ENCODE measurements at regions not wholly inside any gene's neighbourhood (a gene's known extent, or its start where the extent isn't known, plus 50 kb on each side); places are given as distances from the start of the nearest gene placed in this dataset.

DNA sequence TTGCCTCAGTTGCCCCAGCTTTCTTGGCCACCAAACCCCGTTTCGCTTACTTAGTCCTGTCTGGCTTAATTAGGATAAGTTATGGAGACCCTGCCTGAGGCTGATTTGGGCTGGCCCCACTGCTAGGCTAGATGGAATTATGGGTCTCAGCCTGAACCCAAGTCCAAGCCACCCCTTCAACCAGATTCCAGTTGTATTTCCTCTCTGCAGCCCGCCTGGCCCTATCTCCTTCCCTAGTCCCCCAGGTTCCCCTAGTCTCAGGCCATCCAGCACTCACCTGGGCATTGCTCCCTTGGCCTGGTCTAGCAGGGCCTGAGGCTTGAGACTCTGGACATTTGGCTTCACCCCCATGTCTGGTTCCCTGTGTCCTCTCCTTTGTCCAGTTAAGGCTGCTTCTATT lies 111.7 kb upstream of the IPO9 start:
- Histone ChIP-seq H3K27ac (replicated peaks) (no peak overlapping the region), H3K27me3 (ENCODE audit: insufficient read depth, poor library complexity, severe bottlenecking) (peaks cover 6% of the 10 kb centered on the region), H3K4me3 (replicated peaks; ENCODE audit: insufficient read depth, low read length) (no peak overlapping the region)
- no peak for DNase-seq (ENCODE audit: low read depth in 1 of 2, low spot score in 1 of 2)
- TF ChIP-seq, protein P1, sequence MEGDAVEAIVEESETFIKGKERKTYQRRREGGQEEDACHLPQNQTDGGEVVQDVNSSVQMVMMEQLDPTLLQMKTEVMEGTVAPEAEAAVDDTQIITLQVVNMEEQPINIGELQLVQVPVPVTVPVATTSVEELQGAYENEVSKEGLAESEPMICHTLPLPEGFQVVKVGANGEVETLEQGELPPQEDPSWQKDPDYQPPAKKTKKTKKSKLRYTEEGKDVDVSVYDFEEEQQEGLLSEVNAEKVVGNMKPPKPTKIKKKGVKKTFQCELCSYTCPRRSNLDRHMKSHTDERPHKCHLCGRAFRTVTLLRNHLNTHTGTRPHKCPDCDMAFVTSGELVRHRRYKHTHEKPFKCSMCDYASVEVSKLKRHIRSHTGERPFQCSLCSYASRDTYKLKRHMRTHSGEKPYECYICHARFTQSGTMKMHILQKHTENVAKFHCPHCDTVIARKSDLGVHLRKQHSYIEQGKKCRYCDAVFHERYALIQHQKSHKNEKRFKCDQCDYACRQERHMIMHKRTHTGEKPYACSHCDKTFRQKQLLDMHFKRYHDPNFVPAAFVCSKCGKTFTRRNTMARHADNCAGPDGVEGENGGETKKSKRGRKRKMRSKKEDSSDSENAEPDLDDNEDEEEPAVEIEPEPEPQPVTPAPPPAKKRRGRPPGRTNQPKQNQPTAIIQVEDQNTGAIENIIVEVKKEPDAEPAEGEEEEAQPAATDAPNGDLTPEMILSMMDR (IDR thresholded peaks at IDR 0.05; ENCODE audit: insufficient read depth, low read length) = no peak
- TF ChIP-seq GABPA (IDR thresholded peaks at IDR 0.05; ENCODE audit: low read depth) = no peak
- TF ChIP-seq REST (IDR thresholded peaks at IDR 0.05; ENCODE audit: insufficient replicate concordance, low read depth) = no peak
- no peak for TF ChIP-seq POLR2AphosphoS5 (IDR thresholded peaks at IDR 0.05; ENCODE audit: low read depth)
- no peak for TF ChIP-seq SPI1 (IDR thresholded peaks at IDR 0.05; ENCODE audit: borderline replicate concordance, low read depth)

- no peak overlapping the region for H3K27ac ChIP-seq (replicated peaks)
- no peak overlapping the region for H3K4me3 ChIP-seq (replicated peaks; ENCODE audit: insufficient read depth, low read length)
- no peak for DNase-seq (ENCODE audit: low read depth in 1 of 2, low spot score in 1 of 2)
- TF ChIP-seq REST (IDR thresholded peaks at IDR 0.05; ENCODE audit: insufficient replicate concordance, low read depth) (no peak), POLR2AphosphoS5 (IDR thresholded peaks at IDR 0.05; ENCODE audit: low read depth) (no peak), GABPA (IDR thresholded peaks at IDR 0.05; ENCODE audit: low read depth) (no peak), SPI1 (IDR thresholded peaks at IDR 0.05; ENCODE audit: borderline replicate concordance, low read depth) (no peak)
- TF ChIP-seq, protein P1 (IDR thresholded peaks at IDR 0.05; ENCODE audit: insufficient read depth, low read length) = no peak
- H3K27me3 ChIP-seq (ENCODE audit: insufficient read depth, poor library complexity, severe bottlenecking) = peaks cover 8% of the 10 kb centered on the region
These were observed 110.4 kb upstream of the IPO9 start for GRCh38 chr1:201718346-201719202.

DNA sequence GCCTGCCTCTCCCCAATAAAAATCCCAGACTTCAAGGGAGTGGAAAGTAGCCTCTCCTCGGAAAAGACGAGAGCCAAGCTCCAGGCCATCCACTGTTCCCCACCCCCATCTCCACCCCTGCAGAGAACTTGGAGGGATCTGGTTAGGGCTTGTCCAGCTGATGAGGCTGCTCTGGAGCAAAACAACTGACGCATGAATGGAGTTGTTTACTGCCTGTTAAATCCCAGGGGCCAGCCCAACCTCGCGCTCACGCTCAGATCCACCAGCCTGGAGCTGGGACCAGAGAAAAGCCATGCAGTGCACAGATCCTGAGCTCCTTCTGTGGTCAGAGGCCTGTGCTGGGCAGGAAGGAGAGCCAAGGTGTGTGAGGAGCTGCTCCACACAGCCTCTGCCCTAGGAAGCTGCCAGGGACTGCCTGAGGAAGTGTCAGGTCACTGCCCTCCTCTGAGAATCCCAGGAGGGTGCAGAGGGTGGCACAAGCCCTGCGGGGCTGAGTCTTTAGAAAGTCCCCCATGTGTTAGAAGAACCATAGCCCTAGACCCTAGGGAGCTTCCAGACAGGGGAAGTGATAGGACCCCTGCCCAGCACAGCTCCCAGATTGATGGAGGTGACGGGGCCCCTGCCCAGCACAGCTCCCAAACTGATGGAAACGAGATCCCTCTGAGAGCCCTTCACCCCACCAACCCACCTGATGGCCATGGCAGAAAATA lies 109.0 kb upstream of the IPO9 start:
- no peak for DNase-seq (ENCODE audit: low read depth in 1 of 2, low spot score in 1 of 2)
- H3K27ac ChIP-seq (replicated peaks) = no peak overlapping the region
- TF ChIP-seq, protein P1 (IDR thresholded peaks at IDR 0.05; ENCODE audit: insufficient read depth, low read length) = no peak
- TF ChIP-seq SPI1 (IDR thresholded peaks at IDR 0.05; ENCODE audit: borderline replicate concordance, low read depth) (no peak), POLR2AphosphoS5 (IDR thresholded peaks at IDR 0.05; ENCODE audit: low read depth) (no peak), GABPA (IDR thresholded peaks at IDR 0.05; ENCODE audit: low read depth) (no peak)
- peaks cover 8% of the 10 kb centered on the region for H3K27me3 ChIP-seq (ENCODE audit: insufficient read depth, poor library complexity, severe bottlenecking)
- H3K4me3 ChIP-seq (replicated peaks; ENCODE audit: insufficient read depth, low read length) = no peak overlapping the region

Data from HL-60 (cell line).